ENCODE measurements at regions not wholly inside any gene's neighbourhood (a gene's known extent, or its start where the extent isn't known, plus 50 kb on each side); places are given as distances from the start of the nearest gene placed in this dataset.
"Not testable (repeated sequence)": the region's sequence is repeated elsewhere in the genome, so short reads cannot be mapped to it uniquely, and the experiment has no call there.

DNA sequence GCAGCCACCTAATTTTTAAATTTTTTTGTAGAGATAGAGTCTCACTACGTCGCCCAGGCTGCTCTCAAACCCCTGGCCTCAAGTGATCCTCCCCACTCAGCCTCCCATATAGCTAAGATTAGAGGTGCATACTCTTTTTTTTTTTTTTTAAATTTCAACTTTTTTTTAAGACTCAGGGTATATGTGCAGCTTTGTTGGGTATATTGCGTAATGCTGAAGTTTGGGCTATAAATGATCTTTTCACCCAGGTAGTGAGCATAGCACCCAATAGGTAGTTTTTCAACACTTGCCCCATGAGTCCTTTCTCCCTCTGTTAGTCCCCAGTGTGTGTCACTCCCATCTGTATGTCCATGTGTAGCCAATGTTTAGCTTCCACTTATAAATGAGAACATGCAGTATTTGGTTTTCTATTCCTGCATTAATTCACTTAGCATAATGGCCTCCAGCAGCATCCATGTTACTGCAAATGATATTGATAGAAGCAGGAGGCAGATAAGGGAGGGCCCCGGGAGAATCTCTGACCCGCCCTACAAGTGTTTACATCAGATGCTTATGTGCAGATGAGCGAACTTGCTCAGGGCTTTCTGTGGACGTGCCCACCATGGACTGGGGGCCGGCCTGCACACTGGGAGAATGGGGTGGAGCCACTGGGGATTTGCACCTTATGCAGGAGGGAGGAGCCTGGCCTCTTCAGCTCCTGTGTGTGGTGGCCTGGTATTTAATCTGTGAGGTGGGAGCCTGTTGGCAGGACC lies 110.3 kb upstream of the ZKSCAN2 start:
- Histone ChIP-seq H3K27me3 (ENCODE audit: insufficient read depth, low read length) (no peaks in the 10 kb centered on the region), H4K20me1 (ENCODE audit: insufficient read depth, low read length) (no peaks in the 10 kb centered on the region), H3K4me3 (ENCODE audit: insufficient read depth, low read depth, low read length) (no peak overlapping the region), H3K36me3 (ENCODE audit: insufficient read depth, low read length) (no peaks in the 10 kb centered on the region), H3K4me1 (ENCODE audit: insufficient read depth, low read length) (no peaks in the 10 kb centered on the region), H3K27ac (ENCODE audit: low read depth, low read length) (no peak overlapping the region), H2AFZ (ENCODE audit: low read depth, low read length) (no peak overlapping the region), H3K9ac (ENCODE audit: low read length) (no peak overlapping the region), H3K9me3 (ENCODE audit: insufficient read depth, low read depth, low read length) (no peaks in the 10 kb centered on the region), H3K4me2 (ENCODE audit: low read length) (no peak overlapping the region), H3K79me2 (ENCODE audit: insufficient read depth, low read length) (no peaks in the 10 kb centered on the region)
- H3K4me1 Mint-ChIP-seq (ENCODE audit: low read depth, unreplicated experiment): no peaks in the 10 kb centered on the region
- H3K36me3 Mint-ChIP-seq (ENCODE audit: low read depth, unreplicated experiment): no peaks in the 10 kb centered on the region
- H3K4me3 Mint-ChIP-seq (ENCODE audit: unreplicated experiment): no peak overlapping the region
- TF ChIP-seq EZH2 (IDR thresholded peaks at IDR 0.05; ENCODE audit: insufficient read depth, low read length) (no peak), CTCF (IDR thresholded peaks at IDR 0.05; ENCODE audit: insufficient read depth, low read depth, low read length) (no peak)
- H3K27ac Mint-ChIP-seq (ENCODE audit: unreplicated experiment): no peak overlapping the region
- H3K27me3 Mint-ChIP-seq (ENCODE audit: low read depth, unreplicated experiment): no peaks in the 10 kb centered on the region
- no peaks in the 10 kb centered on the region for H3K9me3 Mint-ChIP-seq (ENCODE audit: unreplicated experiment)
- no peak for DNase-seq (ENCODE audit: low read depth)
- FAIRE-seq: no peak

DNA sequence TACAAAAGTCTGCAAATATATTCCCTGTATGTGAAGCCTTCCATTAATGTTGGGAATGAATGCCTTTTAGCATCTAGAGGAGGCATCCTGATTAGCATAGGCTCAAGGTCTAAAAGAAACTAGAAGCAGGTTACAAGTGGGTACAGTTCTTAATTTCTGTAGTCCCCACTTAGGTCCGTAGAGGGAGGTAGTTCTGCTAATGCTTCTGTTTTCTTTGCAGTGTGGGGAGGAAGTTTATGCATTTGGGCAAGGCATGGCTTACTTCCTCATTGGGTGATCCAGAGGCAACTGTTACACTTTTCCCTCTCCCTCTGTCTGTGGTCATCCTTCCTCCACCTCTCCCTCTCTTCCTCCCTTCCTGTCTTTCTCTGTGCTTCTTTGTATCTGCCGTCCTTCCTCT lies 108.4 kb upstream of the ZKSCAN2 start:
- FAIRE-seq (no peak), DNase-seq (ENCODE audit: low read depth) (no peak)
- H3K4me1 Mint-ChIP-seq (ENCODE audit: low read depth, unreplicated experiment): no peaks in the 10 kb centered on the region
- no peaks in the 10 kb centered on the region for H3K9me3 Mint-ChIP-seq (ENCODE audit: unreplicated experiment)
- Histone ChIP-seq H3K4me1 (ENCODE audit: insufficient read depth, low read length) (no peaks in the 10 kb centered on the region), H3K27me3 (ENCODE audit: insufficient read depth, low read length) (no peaks in the 10 kb centered on the region), H3K9ac (ENCODE audit: low read length) (no peak overlapping the region), H3K4me3 (ENCODE audit: insufficient read depth, low read depth, low read length) (no peak overlapping the region), H3K27ac (ENCODE audit: low read depth, low read length) (no peak overlapping the region), H3K36me3 (ENCODE audit: insufficient read depth, low read length) (no peaks in the 10 kb centered on the region), H3K9me3 (ENCODE audit: insufficient read depth, low read depth, low read length) (no peaks in the 10 kb centered on the region), H2AFZ (ENCODE audit: low read depth, low read length) (no peak overlapping the region), H4K20me1 (ENCODE audit: insufficient read depth, low read length) (no peaks in the 10 kb centered on the region), H3K79me2 (ENCODE audit: insufficient read depth, low read length) (no peaks in the 10 kb centered on the region), H3K4me2 (ENCODE audit: low read length) (no peak overlapping the region)
- no peak overlapping the region for H3K4me3 Mint-ChIP-seq (ENCODE audit: unreplicated experiment)
- no peak overlapping the region for H3K27ac Mint-ChIP-seq (ENCODE audit: unreplicated experiment)
- no peaks in the 10 kb centered on the region for H3K27me3 Mint-ChIP-seq (ENCODE audit: low read depth, unreplicated experiment)
- no peak for TF ChIP-seq EZH2 (IDR thresholded peaks at IDR 0.05; ENCODE audit: insufficient read depth, low read length)
- no peak for TF ChIP-seq CTCF (IDR thresholded peaks at IDR 0.05; ENCODE audit: insufficient read depth, low read depth, low read length)
- H3K36me3 Mint-ChIP-seq (ENCODE audit: low read depth, unreplicated experiment): no peaks in the 10 kb centered on the region

- not testable (repeated sequence) for H3K27ac Mint-ChIP-seq (ENCODE audit: unreplicated experiment)
Measured at GRCh38 chr16:25359516-25359915, 101.9 kb upstream of the ZKSCAN2 start.

More at GRCh38 chr16:25359516-25359915, 101.9 kb upstream of the ZKSCAN2 start:
- FAIRE-seq; H3K27me3 Mint-ChIP-seq (ENCODE audit: low read depth, unreplicated experiment); H3K4me1 Mint-ChIP-seq (ENCODE audit: low read depth, unreplicated experiment); H4K20me1 ChIP-seq (ENCODE audit: insufficient read depth, low read length); H3K9me3 ChIP-seq (ENCODE audit: insufficient read depth, low read depth, low read length); H3K9ac ChIP-seq (ENCODE audit: low read length); H3K36me3 ChIP-seq (ENCODE audit: insufficient read depth, low read length); H3K27me3 ChIP-seq (ENCODE audit: insufficient read depth, low read length); H3K9me3 Mint-ChIP-seq (ENCODE audit: unreplicated experiment); H3K4me1 ChIP-seq (ENCODE audit: insufficient read depth, low read length); H3K36me3 Mint-ChIP-seq (ENCODE audit: low read depth, unreplicated experiment); H3K27ac ChIP-seq (ENCODE audit: low read depth, low read length); DNase-seq (ENCODE audit: low read depth); H2AFZ ChIP-seq (ENCODE audit: low read depth, low read length); H3K4me3 Mint-ChIP-seq (ENCODE audit: unreplicated experiment); H3K4me3 ChIP-seq (ENCODE audit: insufficient read depth, low read depth, low read length); H3K79me2 ChIP-seq (ENCODE audit: insufficient read depth, low read length); H3K4me2 ChIP-seq (ENCODE audit: low read length): not testable (repeated sequence)

Measured in astrocyte (in vitro differentiated cells and primary cell).